ENCODE measurements at regions not wholly inside any gene's neighbourhood (a gene's known extent, or its start where the extent isn't known, plus 50 kb on each side); places are given as distances from the start of the nearest gene placed in this dataset.

- TF ChIP-seq, protein P1, sequence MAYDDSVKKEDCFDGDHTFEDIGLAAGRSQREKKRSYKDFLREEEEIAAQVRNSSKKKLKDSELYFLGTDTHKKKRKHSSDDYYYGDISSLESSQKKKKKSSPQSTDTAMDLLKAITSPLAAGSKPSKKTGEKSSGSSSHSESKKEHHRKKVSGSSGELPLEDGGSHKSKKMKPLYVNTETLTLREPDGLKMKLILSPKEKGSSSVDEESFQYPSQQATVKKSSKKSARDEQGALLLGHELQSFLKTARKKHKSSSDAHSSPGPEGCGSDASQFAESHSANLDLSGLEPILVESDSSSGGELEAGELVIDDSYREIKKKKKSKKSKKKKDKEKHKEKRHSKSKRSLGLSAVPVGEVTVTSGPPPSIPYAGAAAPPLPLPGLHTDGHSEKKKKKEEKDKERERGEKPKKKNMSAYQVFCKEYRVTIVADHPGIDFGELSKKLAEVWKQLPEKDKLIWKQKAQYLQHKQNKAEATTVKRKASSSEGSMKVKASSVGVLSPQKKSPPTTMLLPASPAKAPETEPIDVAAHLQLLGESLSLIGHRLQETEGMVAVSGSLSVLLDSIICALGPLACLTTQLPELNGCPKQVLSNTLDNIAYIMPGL (CRISPR knock-in tag; IDR thresholded peaks at IDR 0.05; ENCODE audit: borderline replicate concordance in 1 of 2, low read depth in 1 of 2), result no peak
- TF ChIP-seq MTA1 (CRISPR knock-in tag; IDR thresholded peaks at IDR 0.05; ENCODE audit: borderline replicate concordance) (no peak), CHD2 (IDR thresholded peaks at IDR 0.05; ENCODE audit: low read depth, low read length) (no peak), PHF21A (CRISPR knock-in tag; IDR thresholded peaks at IDR 0.05) (no peak), YY1 (IDR thresholded peaks at IDR 0.05; ENCODE audit: insufficient read depth, insufficient replicate concordance, low read depth, low read length) (no peak), ZBTB37 (CRISPR knock-in tag; IDR thresholded peaks at IDR 0.05) (no peak)
- TF ChIP-seq, protein P2, sequence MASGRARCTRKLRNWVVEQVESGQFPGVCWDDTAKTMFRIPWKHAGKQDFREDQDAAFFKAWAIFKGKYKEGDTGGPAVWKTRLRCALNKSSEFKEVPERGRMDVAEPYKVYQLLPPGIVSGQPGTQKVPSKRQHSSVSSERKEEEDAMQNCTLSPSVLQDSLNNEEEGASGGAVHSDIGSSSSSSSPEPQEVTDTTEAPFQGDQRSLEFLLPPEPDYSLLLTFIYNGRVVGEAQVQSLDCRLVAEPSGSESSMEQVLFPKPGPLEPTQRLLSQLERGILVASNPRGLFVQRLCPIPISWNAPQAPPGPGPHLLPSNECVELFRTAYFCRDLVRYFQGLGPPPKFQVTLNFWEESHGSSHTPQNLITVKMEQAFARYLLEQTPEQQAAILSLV (CRISPR knock-in tag; IDR thresholded peaks at IDR 0.05; ENCODE audit: borderline replicate concordance), result no peak
Measured at GRCh38 chr5:152953788-152954483, 536.5 kb upstream of the GRIA1 start.
